ENCODE measurements at regions not wholly inside any gene's neighbourhood (a gene's known extent, or its start where the extent isn't known, plus 50 kb on each side); places are given as distances from the start of the nearest gene placed in this dataset.

DNA sequence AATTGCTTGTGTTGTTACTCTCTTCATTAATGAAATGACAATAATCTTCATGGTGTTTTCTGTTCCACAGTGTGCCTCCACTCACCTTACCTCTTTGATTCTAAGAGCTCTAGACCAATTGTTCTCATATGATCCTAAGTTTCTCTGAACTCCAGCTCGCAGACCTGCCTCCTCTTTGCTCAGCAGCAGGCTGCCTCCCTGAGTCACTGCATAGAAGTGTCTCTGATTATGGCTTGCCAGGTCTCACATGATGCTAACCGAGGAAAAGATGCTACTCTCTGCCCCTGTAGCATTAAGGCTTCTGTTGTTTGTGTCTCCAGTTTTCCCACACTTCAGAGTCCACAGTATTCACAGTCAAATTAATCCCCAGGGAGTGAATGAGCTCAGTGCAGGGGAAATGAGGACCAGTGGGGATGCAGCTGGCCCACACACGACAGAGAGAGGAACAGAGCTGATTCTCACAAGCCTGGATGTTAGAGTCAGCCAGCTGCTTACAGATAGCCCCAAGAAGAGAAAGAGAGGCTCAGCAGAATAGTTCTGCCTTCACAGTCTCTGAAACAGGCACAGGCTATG lies 145.9 kb upstream of the EGR2 start:
- H3K9ac ChIP-seq (ENCODE audit: low read depth, low read length) = no peak overlapping the region
- no peak overlapping the region for H2AK9ac ChIP-seq (replicated peaks; ENCODE audit: low read depth, low read length, poor library complexity)
- H3K23ac ChIP-seq (ENCODE audit: low read depth, low read length) = no peak overlapping the region
- no peak overlapping the region for H2BK20ac ChIP-seq (ENCODE audit: low read depth, low read length)
- no peak overlapping the region for H3K27ac ChIP-seq (ENCODE audit: insufficient read depth, low read length)
- ATAC-seq (ENCODE audit: low read depth) (no peak), DNase-seq (no peak)
- H3K4me3 ChIP-seq (ENCODE audit: insufficient read depth, low read depth, low read length) = no peak overlapping the region
- POLR2A ChIA-PET (ENCODE audit: unreplicated experiment) = no interaction called here
- H3K9me3 ChIP-seq (ENCODE audit: control insufficient read depth, insufficient read depth, low read length) = no peaks in the 10 kb centered on the region
- no peak overlapping the region for H3K14ac ChIP-seq (replicated peaks; ENCODE audit: low read depth, low read length)
- no peak overlapping the region for H2AK5ac ChIP-seq (ENCODE audit: low read depth, low read length)
- no peak overlapping the region for H3K56ac ChIP-seq (ENCODE audit: extremely low read depth, insufficient read depth, low read length)
- in situ Hi-C loops (cut with MboI; ENCODE audit: low sequenced_read_pairs) = no loop called here
- no TSS peak for BruUV-seq (replicated peaks)
- no peak overlapping the region for H3K18ac ChIP-seq (ENCODE audit: low read depth, low read length)
- no peaks in the 10 kb centered on the region for H3K79me1 ChIP-seq (ENCODE audit: low read depth in 1 of 2, low read length in 2 of 2)
- H3K4ac ChIP-seq (ENCODE audit: low read depth, low read length) = no peak overlapping the region
- TF ChIP-seq BHLHE40 (IDR thresholded peaks at IDR 0.05; ENCODE audit: low read depth, low read length) (no peak), CEBPB (IDR thresholded peaks at IDR 0.05; ENCODE audit: low read depth, low read length) (no peak), RFX5 (IDR thresholded peaks at IDR 0.05; ENCODE audit: low read depth, low read length) (no peak), SMC3 (IDR thresholded peaks at IDR 0.05; ENCODE audit: low read depth, low read length) (no peak), CHD1 (IDR thresholded peaks at IDR 0.05; ENCODE audit: low read depth, low read length) (no peak), RCOR1 (IDR thresholded peaks at IDR 0.05; ENCODE audit: insufficient replicate concordance, low read length) (no peak), FOS (IDR thresholded peaks at IDR 0.05; ENCODE audit: low read depth, low read length) (no peak), POLR2A (IDR thresholded peaks at IDR 0.05; ENCODE audit: low read depth, low read length) (no peak), MAZ (IDR thresholded peaks at IDR 0.05; ENCODE audit: borderline replicate concordance, low read depth, low read length) (no peak), MXI1 (IDR thresholded peaks at IDR 0.05; ENCODE audit: borderline replicate concordance, low read depth, low read length) (no peak)
- H3K27me3 ChIP-seq (ENCODE audit: control insufficient read depth, insufficient read depth, low read length) = no peaks in the 10 kb centered on the region; the same call in 1 of the 2 replicates
- dilution Hi-C loops (cut with HindIII; ENCODE audit: low sequenced_read_pairs, unreplicated experiment) = no loop called here
- H4K5ac ChIP-seq (ENCODE audit: low read depth, low read length) = no peak overlapping the region
- no peak overlapping the region for H4K8ac ChIP-seq (ENCODE audit: low read depth in 2 of 2, low read length in 2 of 2)
- H2BK15ac ChIP-seq (ENCODE audit: low read depth, low read length) = no peak overlapping the region
- H3K36me3 ChIP-seq (ENCODE audit: control insufficient read depth, insufficient read depth, low read length) = no peaks in the 10 kb centered on the region
- WGBS, 2 experiments (ENCODE audit: extremely low coverage in 2 of 2, insufficient read length in 1 of 2) = 20% methylated on average over 1 of the region's 3 CpGs; no CpG with 5 or more reads in 1 of the 2 experiments
- H3K9me1 ChIP-seq (ENCODE audit: insufficient read depth, low read length) = no peaks in the 10 kb centered on the region
- H2BK120ac ChIP-seq (ENCODE audit: low read depth, low read length) = no peak overlapping the region
- H4K91ac ChIP-seq (ENCODE audit: insufficient read depth, low read depth, low read length) = no peak overlapping the region
- H4K20me1 ChIP-seq (ENCODE audit: insufficient read depth, low read length) = no peaks in the 10 kb centered on the region
- H3K4me1 ChIP-seq (ENCODE audit: control insufficient read depth, insufficient read depth, low read length) = no peaks in the 10 kb centered on the region
- H2BK5ac ChIP-seq (ENCODE audit: low read depth, low read length, poor library complexity, severe bottlenecking) = no peak overlapping the region
- H3K4me2 ChIP-seq (ENCODE audit: low read depth, low read length) = no peak overlapping the region
- CTCF ChIA-PET = no interaction called here
- intact Hi-C loops (cut with micrococcal nuclease) = no loop called here
- no peak overlapping the region for H2AFZ ChIP-seq (replicated peaks; ENCODE audit: low read length, poor library complexity)

All from IMR-90 (cell line).